Stimulated activated CD4-positive, alpha-beta T cell treated with anti-CD3 and anti-CD28 coated beads, Interleukin-12 subunit alpha, Interleukin-12 subunit beta, amount 100 ng/mL, for 24 hours (primary cell): ENCODE measurements at regions not wholly inside any gene's neighbourhood (a gene's known extent, or its start where the extent isn't known, plus 50 kb on each side); places are given as distances from the start of the nearest gene placed in this dataset.
"Not testable (repeated sequence)": the region's sequence is repeated elsewhere in the genome, so short reads cannot be mapped to it uniquely, and the experiment has no call there.

Source experiments
- DNase-seq, 2 experiments: peaks; one replicate each; pipeline ENCODE4 v3.0.0-alpha.2; 2020; ENCODE audit warnings: low read depth in 2 of 2

DNA sequence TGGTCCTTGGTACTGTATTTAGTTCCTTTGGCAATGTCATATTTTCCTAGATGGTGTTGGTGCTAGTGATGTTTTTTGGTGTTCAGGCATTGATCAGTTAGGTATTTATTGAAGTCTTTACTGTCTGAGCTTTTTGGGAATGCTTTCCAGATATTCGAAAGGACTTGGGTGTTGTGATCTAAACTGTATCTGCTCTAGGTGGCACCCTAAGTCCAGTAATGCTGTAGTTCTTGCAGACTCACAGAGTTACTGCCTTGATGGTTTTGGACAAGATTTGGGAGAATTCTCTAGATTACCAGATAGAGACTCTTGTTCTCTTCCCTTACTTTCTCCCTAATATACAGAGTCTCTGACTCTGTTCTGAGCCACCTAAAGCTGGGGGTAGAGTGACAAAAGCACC, 513.6 kb upstream of the PITX2 start:
- DNase-seq, result no peak

DNA sequence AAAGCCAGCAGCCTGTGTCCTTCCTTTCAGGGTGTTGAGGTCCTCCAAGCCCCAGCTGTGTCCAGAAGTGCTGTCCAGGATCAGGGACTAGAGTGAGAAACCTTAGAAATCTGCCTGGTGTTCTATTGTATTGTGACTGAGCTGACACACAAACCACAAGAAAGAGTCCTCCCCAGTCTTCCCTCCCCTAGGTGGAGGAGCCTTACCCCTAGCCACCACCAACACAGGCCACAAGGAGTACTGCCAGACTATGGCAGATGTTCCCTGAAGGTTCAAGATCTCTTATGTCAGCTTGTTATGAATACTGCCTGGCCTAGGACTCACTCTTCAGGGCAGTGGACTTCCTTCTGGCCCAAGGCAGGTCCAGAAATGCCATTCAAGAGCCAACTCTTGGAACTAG, 514.1 kb upstream of the PITX2 start:
- DNase-seq, result no peak

DNA sequence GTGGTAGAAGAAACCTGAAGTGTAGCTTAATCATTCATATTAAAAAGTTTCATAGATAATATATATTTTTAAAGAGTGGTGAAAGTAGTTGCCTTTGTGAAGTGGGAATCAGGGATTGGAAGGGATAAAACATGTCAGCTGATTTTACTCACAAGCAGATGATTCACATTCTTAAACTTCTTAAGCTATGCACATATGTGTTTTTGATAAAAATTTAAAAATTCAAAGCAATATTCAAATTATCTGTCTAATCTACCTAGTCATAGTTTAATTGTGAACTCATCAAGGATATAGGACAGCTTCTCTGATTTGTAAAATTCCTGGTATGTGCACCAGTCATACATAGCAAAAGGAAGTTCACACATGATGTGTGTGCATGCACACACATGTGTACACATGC, 520.6 kb upstream of the PITX2 start:
- no peak for DNase-seq

- DNase-seq, result no peak
Measured at GRCh38 chr4:111154934-111155333, 532.1 kb upstream of the PITX2 start.

GRCh38 chr4:111164556-111164955, 541.7 kb upstream of the PITX2 start:
- not testable (repeated sequence) for DNase-seq

DNA sequence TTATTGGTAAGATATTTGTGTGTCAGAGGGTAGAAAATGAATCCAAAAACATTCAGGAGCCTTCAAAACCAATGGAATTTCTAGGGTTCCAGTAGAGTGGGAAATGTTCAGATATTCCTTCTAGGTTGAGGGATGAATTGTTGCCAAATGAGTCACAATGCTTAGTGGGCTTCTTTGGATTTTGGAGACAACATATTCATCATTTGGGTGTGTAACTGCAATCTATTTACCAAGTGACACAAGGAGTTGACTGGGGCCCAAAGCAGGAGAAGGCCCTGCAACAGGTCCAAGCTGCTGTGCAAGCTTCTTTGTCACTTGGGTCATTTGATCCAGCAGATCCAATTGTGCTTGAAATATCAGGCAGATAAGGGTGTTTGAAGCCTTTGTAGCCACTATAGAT, 551.5 kb upstream of the PITX2 start:
- no peak for DNase-seq

DNA sequence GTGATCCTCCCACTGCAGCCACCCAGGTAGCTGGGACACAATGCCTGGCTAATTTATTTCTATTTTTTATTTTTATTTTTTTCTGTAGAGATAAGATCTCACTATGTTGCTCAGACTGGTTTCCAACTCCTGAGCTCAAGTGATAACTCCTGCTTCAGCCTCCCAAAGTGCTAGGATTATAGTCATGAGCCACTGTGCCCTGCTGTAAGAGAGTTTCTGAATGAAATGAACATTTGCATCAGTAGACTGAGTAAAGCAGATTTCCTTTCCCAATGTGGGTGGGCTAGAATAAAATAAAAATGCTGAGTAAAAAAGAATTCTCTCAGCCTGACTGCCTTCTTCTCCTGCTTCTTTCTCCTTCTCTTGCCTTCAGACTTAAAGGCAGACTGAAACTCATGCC, 555.4 kb upstream of the PITX2 start:
- no peak for DNase-seq

- no peak for DNase-seq
Measured at GRCh38 chr4:111187108-111187507, 564.2 kb upstream of the PITX2 start.

- no peak for DNase-seq
Measured at GRCh38 chr4:111198446-111198845, 575.6 kb upstream of the PITX2 start.

DNA sequence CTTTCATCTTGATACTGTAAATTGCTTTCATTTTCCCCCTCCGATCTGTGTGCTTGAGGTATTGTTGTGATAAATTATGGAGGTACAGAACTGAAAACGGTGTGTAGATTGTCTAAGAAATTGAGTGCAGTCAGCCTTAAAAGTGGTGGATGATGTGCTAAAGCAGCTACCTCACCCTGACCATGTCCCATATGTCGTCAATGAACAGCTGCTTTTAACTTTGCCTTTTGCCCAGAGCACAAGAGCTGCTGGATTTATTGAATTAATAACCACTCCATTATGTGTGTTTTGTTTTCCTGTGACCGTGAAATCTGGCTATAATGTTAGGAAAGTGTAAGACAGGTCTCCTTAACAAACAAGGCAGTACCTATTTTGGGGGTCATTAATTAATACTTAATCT, 581.9 kb upstream of the PITX2 start:
- no peak for DNase-seq

- DNase-seq, result no peak
Measured at GRCh38 chr4:111208970-111209369, 586.1 kb upstream of the PITX2 start.

DNA sequence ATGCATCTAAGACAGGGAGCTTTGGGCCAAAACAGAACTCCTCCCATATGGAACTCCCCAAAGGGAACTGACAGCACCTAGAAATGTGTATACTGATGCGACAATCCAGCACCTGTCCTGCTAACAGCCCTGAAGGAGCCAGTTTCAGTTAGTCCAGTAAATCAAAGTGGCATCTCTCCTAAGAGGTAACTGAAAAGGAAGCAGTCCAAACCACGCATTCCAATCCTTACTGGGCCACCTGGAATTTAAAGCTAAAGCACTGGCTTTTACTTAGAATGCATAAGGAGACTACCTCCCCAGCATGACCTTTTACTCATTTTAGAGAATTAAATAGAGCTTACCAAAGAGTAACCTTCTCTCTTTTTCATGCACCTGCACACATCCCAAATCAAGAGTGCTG, 586.8 kb upstream of the PITX2 start:
- no peak for DNase-seq

GRCh38 chr4:111210595-111210994, 587.7 kb upstream of the PITX2 start:
- DNase-seq, result no peak

DNA sequence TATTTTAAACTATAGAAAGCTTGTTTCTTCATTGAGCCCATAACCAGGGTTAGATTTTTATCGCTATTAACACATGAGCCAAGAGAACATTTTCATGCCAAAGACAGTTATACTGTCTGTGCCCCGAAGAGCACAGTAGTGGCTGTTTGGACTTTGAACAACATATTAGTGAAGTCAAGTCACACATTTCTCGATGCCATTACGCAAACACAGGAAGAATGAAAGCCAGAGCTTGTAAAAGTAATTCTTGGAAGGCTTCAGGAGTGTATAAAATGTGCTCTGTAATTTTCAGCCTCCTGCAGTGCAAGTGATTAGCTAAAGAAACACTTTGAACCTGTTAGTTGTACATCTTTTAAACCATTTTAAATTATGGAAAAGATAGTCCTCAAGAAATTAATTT, 590.7 kb upstream of the PITX2 start:
- no peak for DNase-seq

DNA sequence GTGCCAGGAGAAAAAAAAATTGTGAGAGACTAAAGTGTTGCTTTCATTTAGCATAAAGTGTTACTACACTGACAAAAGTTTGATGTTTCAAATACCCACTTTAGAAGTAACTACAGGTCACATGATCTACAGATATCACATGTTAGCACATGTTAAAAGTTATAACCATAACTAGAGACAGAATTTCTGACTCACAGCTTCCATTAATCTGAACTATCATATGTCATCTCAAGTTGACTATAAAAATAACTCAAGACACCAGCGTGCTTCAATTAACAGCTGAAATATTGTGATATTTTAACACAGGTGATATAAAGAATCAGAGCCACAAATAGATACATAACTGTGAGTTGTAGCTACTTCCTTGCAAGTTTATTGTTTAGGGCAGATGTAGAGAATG, 591.5 kb upstream of the PITX2 start:
- no peak for DNase-seq

DNA sequence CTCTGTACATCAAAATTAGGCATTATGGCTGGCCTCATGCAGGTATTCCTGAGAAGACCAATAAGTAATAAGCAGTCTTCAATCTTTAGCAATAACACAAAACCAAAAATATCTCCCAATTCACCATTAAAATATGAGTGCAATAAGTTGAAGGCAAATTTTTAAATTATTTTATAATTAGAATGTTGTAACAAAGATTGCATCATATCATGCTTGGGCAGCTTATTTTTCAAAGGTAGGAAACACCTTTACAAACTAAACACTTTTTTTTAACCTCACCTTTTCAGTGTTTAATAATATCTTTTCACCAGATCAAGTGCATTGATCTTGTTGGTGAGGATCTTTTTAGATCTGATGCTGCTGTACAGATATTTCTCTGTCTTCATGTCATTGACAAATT, 592.9 kb upstream of the PITX2 start:
- no peak for DNase-seq

DNA sequence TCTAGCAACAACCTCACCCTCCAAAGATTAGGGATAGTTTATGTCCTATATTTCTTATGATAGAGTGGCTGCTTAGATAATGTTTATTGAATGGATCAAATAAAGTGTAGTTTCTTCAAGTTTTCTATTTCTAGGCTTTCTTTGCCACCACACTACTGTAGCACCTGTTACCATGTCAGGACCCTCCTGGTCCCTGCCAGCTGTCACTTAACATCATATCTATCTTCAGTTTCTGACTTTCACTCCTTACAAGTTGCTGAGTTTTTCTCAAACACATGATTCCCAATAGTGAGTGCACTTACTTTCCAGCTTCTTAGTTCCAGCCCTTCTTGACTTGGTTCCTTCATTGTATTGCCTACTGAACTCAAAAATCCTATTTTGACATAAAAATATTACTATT, 593.9 kb upstream of the PITX2 start:
- no peak for DNase-seq

DNA sequence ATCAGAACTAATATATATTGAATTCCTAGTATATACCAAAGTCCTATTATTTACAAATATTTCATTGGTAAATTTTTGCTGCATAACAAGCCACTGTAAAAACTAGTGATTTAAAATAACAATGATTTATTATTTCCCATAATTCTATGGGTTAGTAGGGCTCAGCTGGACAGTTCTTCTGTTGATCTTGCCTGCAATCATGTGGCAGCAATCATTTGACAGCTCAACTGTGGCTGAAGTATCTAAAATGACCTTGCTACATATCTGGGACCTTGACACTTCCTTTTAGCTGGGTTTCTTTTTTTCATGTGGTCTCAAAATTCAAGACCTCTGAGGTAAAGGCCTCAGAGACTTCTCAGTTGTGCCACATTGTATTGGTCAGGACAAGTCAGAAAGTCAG, 598.5 kb upstream of the PITX2 start:
- no peak for DNase-seq

DNA sequence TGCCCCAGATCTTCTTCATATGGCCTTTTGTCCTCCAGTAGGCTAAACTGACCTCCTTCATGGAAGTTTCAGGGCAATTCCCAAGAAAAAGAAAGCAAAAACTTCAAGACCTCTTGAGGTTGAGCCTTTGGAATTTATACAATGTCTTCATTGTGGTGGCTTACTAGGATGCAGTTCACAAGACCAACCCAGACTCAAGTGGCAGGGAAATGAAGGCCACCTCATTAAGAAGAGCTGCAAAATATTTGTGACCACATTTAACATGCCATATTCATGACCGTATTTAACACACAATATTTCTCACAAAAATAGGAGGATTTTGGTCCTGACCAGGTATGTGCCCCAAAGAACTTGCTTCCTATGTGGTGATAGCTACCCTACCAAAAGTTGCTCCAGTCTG, 605.5 kb upstream of the PITX2 start:
- no peak for DNase-seq

GRCh38 chr4:111228874-111229273, 606.0 kb upstream of the PITX2 start:
- DNase-seq, result no peak

- DNase-seq, result no peak
Measured at GRCh38 chr4:111230265-111230664, 607.4 kb upstream of the PITX2 start.

- no peak for DNase-seq
Measured at GRCh38 chr4:111231281-111231680, 608.4 kb upstream of the PITX2 start.

DNA sequence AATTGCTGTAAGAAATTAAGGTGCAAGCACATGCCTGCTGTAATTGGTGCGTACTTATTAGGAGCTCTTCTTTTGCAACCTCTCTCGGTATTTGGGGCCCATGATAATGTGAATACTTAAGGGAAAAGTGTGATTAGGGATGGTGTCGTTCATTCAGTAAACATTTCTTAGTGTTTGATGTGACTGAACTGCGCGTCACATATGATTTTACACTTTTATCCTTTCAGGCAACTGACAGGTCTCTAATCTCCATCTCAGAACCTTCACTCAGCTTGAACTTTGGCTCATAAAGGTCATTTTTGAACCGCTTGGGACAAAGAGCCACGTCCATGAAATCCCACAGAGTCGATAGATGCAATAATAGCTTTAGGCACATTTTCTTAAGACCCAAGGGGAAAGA, 612.1 kb upstream of the PITX2 start:
- no peak for DNase-seq

DNA sequence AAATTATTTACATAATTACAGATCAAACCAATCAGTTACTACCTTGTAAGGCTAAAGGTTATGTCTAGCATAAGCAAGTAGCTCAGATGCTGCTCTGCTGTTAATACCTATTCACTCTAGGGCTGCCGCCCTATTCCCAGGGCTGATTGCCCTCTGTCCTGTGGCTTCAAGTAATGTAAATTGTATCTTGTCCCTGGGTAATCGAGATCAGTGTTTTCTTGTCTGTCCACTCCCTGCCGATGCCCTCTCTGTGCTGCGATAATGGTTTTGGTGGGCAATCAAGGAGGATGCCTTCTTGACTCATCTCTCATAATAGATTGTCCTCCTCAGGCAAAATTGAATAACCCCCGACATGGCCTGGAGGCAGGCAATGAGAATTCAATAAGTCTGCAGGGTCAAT, 641.0 kb upstream of the PITX2 start:
- no peak for DNase-seq

DNA sequence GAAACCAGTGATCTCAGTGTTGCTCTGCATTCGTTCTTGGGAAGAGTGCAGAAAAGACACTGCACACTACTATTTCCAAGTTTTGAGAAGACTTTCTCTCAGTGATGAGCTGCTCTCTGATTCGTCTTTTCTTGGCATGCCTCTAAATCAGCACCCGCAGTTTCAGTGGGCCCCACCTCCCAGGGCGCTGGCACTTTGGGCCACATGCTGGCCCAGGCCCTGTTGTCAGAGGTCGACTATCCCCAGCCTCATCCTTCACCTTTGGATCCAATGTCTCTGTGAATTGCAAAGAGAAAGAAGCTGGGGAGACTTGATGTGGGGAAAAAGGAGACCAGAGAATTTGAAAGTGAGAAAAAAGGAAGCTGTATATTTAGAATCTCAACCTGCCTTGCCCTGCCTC, 644.1 kb upstream of the PITX2 start:
- no peak for DNase-seq
